SK-N-SH (cell line): ENCODE measurements at regions not wholly inside any gene's neighbourhood (a gene's known extent, or its start where the extent isn't known, plus 50 kb on each side); places are given as distances from the start of the nearest gene placed in this dataset.
"Not testable (repeated sequence)": the region's sequence is repeated elsewhere in the genome, so short reads cannot be mapped to it uniquely, and the experiment has no call there.

Source experiments
- CTCF ChIP-seq: fragments of 200-600 bp; sonication (generic); IDR thresholded peaks from 2 replicates; pipeline ENCODE4 v1.6.1; 2017; ENCODE audit warnings: antibody characterized with exemption, mild to moderate bottlenecking, moderate library complexity
- EP300 ChIP-seq, 2 experiments: IDR thresholded peaks; 2 replicates each; pipeline versions ENCODE4 v1.4.0 to v1.6.1; 2012; ENCODE audit warnings: borderline replicate concordance in 1 of 2, low read depth in 1 of 2, low read length in 1 of 2
- EZH2phosphoT487 ChIP-seq: fragments of 200-600 bp; sonication (generic); IDR thresholded peaks from 2 replicates; pipeline ENCODE4 v1.6.1; 2017; ENCODE audit warnings: low read depth, mixed run types, mild to moderate bottlenecking, antibody characterized with exemption, moderate library complexity, borderline replicate concordance
- FOXM1 ChIP-seq: IDR thresholded peaks from 2 replicates; pipeline ENCODE4 v1.4.0; 2012; ENCODE audit warnings: low read depth, mild to moderate bottlenecking
- MXI1 ChIP-seq: IDR thresholded peaks from 2 replicates; pipeline ENCODE4 v1.6.1; 2012; ENCODE audit warnings: mild to moderate bottlenecking, low read depth, low read length, improper control_type of control experiment
- POLR2AphosphoS5 ChIP-seq: IDR thresholded peaks from 2 replicates; pipeline ENCODE4 v1.6.1; 2012; ENCODE audit warnings: low read depth, low read length
- RAD21 ChIP-seq: IDR thresholded peaks from 2 replicates; pipeline ENCODE4 v1.6.1; 2012; ENCODE audit warnings: mild to moderate bottlenecking, low read length
- REST ChIP-seq: IDR thresholded peaks from 2 replicates; pipeline ENCODE4 v1.6.1; 2012; ENCODE audit warnings: mild to moderate bottlenecking, low read depth, low read length, moderate library complexity
- RFX5 ChIP-seq: IDR thresholded peaks from 2 replicates; pipeline ENCODE4 v1.6.1; 2012; ENCODE audit warnings: mild to moderate bottlenecking, improper control_type of control experiment, low read length
- TAF1 ChIP-seq: IDR thresholded peaks from 2 replicates; pipeline ENCODE4 v1.6.1; 2012; ENCODE audit warnings: low read depth, mild to moderate bottlenecking, low read length, moderate library complexity, borderline replicate concordance
- TCF12 ChIP-seq: IDR thresholded peaks from 2 replicates; pipeline ENCODE4 v1.4.0; 2012
- USF1 ChIP-seq: IDR thresholded peaks from 2 replicates; pipeline ENCODE4 v1.4.0; 2012; ENCODE audit warnings: low read depth, borderline replicate concordance

GRCh38 chrX:74358013-74358412 lies 54.0 kb downstream of the ZCCHC13 start:
- not testable (repeated sequence) for TF ChIP-seq POLR2AphosphoS5; MXI1; CTCF; FOXM1; TAF1; REST; EZH2phosphoT487; RAD21; USF1; TCF12; EP300 (IDR thresholded peaks at IDR 0.05; ENCODE audit: borderline replicate concordance in 1 of 2, low read depth in 1 of 2, low read length in 1 of 2); RFX5
